ENCODE measurements at regions not wholly inside any gene's neighbourhood (a gene's known extent, or its start where the extent isn't known, plus 50 kb on each side); places are given as distances from the start of the nearest gene placed in this dataset.

DNA sequence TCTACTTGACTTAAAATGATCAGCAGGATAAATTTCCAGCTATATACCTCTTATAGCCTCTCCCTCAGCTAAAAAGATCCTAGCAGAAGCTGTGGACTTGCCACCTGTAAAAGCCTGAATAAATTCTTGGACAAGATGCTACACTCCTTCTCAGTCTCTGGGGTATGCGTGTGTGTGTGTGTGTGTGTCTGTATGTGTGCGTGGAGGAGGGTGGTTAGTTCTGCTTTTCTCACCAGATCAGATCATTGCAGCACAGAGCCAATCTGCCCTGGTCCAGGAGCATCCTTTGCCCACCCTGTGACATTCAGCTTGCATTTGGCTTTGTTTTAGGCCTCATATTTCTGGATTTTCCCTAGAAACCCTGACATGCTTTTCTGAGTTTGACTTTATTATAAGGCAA, 438.3 kb downstream of the RFC3 start:
- DNase-seq: no peak

DNA sequence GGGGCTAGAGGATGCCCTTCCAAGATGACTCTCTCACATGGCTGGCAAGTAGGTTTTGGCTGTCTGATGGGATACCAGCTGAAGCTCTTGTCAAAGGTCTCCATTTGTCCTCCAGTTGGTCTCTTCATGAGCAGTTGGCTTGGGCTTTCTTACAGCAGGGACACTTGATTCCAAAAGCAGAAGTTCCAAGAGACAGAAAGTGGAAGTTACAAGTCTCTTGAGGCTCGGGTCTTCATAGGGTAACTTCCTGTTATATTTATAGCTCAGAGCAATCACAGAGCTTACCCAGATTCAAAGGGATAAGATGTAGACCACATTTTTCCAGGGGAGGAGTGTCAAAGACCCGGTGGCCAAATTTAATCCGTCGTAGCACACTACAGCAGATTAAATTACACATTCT, 440.0 kb downstream of the RFC3 start:
- no peak for DNase-seq

DNA sequence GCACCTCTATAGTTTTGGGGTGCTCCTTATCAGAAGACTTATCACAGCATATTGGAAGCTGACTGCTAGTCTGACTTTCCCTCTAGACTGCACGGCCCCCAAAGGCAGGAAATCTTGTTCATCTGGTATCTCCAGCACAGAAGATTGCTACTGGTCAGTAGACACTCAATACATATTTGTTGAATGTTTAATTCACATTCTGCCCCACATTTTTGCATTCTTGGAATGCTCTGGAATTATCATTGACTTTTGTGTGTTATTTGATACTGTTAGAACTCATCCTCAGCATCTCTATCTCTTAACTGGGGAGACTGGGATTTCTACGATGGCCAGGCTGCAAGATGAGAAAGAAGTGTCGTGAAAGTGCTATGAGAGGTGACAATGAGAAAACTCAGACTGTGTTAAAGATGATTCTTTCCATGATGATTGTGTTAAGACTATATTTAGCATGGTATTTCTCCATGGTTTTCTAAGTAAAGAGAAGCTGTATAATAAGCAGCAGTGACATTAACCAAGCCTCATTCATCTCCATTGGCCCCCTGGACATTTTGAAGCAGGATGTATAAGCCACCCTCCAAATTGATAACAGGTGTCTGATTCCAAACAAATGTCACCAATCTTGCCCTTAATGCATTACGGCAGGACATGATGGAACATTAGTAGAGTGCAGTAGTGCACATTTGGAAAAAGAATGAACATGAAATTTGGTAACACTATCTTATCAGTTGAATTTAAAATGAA, 440.9 kb downstream of the RFC3 start:
- DNase-seq: no peak

DNA sequence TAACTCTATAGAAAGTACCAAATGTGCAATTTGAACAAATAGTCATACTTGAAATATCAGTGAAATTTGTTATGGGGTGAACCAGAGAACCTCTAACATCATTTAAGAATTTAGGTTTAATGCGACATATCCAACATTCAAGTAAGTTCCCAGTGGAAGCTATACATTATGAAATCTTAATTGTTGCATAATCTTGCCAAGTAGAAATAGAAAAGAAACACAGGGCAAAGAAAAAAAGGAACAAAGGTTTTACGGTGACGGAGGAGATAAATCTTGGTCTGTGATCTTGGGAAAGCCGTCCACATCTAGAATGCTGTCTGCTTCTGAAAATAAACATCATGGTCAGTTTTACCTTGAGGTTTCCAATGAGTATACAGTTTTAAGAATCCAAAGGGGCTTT, 445.7 kb downstream of the RFC3 start:
- no peak for DNase-seq

DNA sequence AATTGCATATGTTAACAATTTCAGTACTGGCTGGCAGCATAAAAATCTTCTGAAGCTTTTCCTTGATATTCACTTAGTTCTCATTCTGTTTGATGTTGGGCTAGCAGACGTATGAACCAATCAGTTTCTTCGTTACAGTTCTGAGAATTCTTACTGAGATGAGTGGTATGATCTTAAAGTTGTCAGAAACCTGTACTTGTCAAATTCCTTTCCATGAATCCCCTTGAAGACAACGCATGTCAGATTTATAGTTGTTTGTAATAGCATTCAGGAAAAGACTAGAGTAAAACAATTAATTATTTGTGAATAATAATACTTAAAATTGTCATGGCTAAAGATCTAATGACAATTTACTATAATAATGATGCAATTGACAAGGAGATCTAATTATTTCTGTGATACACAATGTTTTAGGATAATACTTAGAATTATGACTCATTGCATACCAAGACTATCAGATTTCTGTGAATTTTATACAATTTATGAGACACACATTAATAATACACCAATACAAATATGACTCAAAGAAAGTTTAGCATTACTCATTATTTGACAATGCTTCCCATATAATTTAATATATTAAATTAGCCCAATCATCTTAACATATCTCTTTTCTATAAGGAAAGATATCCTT, 447.2 kb downstream of the RFC3 start:
- DNase-seq: no peak

DNA sequence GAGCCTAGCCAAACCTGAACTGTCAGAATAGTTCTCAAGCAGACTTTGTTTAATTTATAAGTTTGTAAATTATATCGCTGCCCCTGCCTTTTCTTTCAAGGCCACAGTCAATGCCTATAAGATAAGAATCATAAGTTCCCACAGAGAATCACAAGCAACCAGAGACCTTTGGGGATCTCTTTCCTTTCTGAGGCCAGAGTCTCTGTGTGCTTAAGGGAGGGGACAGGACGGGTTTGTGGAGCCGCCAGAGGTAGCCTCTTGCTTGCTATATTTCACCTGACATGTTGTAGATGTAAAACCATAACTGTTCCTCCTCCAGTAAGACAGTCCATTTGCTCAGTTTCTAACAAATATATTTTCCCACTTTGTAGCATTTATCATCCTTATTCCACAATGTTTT, 458.8 kb downstream of the RFC3 start:
- DNase-seq: no peak

DNA sequence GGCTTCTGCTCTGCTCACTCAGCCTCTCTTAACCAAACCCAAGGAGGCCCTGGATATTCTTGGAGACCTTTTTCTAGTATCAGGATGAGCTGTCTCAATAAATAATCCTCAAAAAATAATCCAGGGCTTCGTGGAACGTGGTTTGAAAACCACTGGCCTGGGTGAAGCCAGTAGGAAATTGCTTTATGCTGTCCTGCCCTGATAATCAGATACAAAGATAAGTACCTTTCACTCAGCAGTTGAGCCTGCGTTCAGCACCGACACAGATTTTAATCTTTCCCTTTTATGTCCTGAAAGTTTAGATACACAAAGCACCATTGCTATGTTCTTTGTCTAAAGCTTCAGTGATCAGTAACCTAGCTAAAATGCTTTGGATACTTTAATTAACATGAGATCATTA, 460.0 kb downstream of the RFC3 start:
- no peak for DNase-seq

DNA sequence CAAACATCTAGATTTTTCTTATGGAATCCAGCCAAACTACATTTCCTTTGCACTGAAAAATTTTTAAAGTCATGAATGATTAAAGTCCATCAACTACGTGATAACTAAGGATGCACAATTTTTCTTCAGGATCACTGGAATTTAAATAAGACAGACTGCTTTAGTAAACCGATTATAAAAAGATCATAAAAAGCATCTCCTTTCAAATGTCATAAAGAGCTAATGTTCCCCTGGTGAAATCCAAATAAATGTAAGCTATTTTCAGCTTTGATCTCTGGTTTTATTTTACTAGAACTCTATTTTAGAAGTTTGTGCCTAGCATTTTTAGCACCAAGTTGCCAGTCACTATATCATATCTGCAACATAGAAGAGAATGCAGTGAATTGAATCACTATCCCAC, 460.8 kb downstream of the RFC3 start:
- DNase-seq: no peak

DNA sequence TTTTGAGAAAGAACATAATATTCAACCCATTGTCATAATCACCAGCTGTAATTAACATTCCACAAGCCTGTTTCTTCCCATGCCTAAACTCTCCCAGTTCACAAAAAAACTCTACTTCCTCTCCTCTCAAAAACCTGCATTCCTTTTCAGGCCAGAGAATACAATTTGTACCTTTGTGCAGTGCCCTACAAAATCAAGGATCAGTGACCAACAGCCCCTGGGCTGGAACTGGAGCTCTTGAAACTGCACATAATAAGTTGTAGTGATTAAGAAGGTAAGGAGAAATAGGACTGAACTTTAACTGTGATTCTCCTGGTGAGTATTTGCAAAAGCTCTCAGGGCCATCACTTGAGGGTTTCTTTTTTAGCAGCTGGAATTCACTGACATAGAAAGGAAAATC, 472.7 kb downstream of the RFC3 start:
- no peak for DNase-seq

DNA sequence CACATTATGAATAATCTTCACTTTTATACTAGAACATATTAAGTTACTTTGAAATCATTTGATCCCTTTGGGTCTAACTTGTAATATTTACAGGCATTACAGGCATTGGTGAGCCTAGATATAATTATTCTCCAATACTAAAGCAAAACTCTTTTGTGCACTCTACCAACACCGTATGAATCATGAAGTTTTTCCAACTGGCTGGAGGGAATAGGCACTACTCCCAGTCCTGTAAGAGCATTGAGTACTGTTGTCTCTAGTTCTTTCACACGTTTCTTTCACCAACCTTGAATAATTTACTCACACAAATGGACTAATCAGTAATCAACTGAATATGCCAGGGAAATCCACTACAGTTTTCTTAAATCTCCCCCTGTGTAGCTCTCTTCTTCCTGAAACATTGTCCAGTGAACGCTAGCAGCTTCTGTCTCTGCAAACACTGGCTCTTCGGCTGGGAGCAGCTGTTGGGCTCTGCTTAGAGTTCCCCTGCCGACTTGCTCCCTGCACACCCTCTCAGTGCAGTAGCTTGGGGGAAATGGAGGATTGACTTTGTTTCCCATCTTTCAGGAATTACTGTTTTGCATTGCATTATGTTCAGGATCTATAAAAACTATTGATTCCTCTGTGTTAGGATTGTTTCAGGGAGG, 476.7 kb downstream of the RFC3 start:
- DNase-seq: no peak

DNA sequence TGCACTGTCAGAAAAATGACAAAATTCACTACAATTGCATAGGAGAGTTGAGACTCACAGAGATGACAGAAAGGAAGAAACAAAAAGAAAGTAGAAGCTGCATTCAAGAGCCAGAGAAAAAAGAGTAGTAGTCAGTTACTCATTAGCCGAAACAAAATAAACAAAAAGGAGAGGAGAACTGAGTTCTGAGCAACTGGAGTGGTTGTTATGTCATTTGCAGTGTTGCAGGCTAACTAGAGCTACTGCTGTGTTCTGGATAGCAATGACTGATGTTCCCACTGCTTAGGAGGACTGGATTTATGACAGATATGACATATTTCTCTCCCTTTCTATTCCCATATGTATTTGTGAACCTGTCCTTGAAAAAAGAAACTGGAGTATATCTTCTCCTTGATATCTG, 482.6 kb downstream of the RFC3 start:
- DNase-seq: no peak

DNA sequence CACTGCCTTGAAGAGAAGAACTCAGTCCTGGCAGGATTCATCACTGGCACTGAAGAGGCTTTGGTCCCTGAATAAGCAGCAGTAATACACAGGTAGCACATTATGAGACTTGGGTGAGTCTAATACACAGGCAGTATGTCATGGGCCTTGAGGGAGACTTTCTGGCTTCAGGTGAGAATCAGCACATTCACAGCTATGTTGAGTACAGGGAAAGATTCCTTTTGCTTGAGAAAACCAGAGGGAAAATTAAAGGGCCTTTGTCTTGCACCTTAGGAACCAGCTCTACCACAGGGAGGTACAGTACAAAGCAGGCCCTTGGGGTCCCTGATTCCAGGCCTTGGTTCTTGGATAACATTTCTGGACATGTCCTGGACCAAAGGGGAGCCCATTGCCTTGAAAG, 484.6 kb downstream of the RFC3 start:
- DNase-seq: no peak

DNA sequence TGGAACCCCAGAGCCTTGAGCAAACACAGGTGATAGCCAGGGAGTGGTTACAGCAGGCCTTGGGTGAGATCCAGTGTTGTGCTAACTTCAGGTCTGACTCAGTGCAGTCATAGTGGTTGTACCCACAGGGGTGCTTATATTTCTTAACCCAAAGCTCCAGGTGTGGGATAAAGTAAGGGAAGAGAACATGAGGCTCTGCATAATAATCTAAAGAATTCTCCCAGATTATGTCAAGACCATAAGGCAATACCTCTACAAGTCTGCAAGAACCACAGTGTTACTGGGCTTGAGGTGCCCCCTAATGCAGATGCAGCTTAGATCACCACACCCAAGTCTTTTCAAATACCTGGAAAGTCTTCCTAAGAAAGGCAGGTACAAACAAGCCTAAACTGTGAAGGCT, 485.4 kb downstream of the RFC3 start:
- no peak for DNase-seq

DNA sequence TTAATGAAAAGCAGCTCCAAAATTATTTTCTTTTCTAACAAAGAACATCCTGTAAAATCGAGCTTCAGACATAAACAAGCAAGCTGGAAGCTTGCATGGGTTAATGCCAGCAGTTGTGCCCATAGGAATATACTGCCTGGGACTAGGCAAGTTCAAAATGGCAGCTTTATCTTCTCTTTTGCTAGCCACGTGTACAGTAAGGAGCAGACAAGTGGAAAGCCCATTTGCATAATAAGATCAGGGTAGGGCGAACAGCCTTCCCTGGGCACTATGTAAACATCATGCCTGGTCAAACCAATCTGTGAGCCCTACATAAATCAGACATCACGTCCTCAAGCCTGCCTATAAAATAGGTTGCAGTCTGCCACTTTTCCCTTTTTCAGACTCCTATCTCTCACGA, 489.7 kb downstream of the RFC3 start:
- no peak for DNase-seq

DNA sequence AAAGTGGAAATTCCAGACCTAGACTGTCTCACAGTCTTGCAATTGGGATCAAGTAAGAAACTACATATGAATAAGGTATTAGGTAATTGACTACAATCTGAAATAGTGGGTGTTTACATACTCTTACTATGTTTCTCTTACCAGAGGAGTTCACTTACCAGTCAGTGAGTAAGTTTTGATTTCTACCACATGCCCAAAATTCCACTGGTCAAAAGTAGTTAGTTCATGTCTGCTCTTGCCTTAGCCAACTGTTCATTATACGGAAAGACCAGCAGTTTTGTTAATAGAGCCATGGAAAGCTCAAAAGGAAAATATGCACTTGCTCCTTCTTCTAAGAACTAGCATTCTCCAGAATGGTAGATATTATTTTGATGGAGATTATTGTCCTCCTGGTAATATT, 490.8 kb downstream of the RFC3 start:
- DNase-seq: no peak

DNA sequence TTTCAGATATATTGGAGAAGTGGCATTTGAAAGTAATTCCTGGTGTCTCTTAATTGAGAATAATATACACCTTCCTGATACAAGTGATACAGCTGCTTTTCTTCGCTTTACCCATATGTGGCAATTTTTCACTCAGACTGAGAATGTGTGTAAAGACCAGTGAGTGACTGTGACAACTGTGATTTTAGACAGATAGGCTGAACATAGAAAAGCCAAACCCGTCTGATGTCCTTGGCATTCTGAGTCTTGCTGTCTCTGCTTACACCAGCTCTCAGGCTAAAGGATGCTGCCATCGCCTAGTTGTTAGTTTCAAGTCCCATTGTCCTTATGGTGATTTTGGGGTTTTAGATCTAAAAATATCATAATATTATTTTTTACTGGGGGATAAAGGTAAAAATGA, 492.6 kb downstream of the RFC3 start:
- no peak for DNase-seq

DNA sequence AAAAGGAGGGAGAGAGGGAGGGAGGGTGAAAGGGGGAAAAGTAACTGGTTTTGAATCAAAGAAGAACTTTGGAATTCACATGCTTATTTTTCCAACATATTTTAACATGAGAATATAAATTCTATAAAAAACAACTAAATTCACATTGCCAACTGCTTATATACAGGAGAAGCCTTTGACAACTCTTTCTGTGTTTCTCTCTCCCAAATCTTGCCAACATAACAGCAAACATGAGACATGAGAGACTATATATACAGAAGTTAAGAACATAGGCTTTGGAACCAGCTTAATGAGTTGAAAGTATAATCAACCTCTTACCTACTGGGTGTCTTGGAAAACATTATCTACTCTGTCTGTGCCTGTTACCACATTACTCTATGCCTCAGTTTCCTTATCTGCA, 493.3 kb downstream of the RFC3 start:
- DNase-seq: no peak

DNA sequence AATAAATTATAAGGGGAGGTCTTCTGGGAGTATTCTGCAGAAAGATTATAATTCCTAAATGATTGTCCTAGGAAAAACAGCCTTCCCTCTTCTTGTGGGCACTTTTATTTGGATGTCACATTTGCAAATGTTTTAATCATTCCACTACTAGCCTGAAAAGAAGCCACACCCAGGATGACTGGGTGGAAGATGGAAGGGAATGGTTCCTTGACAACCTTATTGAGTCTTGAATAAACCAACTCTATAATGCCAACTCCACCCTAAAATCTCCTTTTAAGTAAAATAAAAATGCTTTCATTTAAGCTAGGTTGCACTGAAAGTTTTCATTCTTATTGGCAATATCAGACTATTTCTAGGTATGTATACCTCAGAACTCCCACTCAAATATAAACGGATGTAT, 494.6 kb downstream of the RFC3 start:
- DNase-seq: no peak

DNA sequence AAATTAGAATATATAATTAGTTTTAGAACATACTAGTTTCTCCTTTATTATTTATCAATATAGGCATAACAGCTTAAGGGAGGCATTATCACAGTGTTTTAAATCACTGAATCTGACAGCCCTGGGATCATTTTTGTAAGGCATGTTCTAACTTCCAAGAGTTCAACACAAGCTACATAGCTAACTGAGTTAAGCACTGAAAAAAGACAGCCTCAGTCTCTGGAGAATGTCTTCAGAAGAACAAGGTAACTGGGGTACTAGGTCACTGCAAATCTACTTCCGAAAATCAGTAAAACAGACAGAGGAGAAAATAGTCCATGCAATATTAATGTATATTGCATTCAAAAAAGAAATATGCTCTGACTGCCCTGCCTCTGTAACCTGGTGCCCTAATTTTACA, 502.1 kb downstream of the RFC3 start:
- DNase-seq: no peak

DNA sequence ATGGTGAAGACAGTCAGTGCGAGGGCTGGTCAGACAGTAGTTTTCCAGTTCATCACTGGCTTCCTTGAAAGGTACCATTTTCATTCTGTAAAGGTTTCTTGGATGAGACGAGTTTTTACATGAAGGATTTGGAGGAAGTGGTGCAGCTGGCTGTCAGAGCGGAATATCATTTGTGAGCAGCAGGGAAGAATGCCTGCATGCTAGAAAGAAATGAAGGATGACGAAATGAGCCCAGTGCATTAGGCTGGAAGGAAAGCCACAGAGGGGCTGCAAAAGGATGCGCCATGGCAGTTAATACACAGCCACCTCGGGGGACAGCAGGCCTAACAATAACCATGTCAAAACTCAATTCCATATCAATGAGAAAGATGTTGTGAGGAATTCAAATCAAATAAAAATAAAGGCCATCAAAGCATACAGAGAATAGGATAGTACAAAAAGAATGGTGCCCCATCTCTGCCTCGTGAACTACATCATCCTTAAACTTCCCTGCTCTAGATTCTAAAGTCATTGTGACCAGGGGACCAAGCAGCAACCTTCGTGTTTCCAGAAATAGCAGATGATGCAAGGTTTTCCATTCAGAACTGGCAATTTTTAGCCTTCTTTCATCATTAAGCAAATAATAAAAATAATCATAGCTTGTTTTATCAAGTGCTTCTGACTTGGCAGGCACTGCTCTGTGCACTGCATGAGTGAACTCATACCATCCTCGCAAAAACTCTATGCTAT, 504.2 kb downstream of the RFC3 start:
- DNase-seq: no peak

DNA sequence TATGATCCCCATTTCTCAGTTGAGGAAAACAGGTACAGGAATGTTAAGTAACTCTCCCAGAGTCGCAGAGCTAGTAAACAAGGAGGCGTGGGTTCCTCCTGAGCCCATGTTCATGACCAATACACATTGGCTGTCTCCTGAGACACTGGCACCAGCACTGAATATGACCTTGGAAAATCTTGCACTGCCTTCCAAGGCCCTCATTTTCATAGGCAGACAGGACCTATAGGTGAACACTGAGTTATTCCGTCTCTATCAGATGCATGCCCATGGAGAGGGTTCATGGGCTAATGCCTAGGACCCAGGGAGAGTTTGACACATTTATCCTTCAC, 504.8 kb downstream of the RFC3 start:
- no peak for DNase-seq

DNA sequence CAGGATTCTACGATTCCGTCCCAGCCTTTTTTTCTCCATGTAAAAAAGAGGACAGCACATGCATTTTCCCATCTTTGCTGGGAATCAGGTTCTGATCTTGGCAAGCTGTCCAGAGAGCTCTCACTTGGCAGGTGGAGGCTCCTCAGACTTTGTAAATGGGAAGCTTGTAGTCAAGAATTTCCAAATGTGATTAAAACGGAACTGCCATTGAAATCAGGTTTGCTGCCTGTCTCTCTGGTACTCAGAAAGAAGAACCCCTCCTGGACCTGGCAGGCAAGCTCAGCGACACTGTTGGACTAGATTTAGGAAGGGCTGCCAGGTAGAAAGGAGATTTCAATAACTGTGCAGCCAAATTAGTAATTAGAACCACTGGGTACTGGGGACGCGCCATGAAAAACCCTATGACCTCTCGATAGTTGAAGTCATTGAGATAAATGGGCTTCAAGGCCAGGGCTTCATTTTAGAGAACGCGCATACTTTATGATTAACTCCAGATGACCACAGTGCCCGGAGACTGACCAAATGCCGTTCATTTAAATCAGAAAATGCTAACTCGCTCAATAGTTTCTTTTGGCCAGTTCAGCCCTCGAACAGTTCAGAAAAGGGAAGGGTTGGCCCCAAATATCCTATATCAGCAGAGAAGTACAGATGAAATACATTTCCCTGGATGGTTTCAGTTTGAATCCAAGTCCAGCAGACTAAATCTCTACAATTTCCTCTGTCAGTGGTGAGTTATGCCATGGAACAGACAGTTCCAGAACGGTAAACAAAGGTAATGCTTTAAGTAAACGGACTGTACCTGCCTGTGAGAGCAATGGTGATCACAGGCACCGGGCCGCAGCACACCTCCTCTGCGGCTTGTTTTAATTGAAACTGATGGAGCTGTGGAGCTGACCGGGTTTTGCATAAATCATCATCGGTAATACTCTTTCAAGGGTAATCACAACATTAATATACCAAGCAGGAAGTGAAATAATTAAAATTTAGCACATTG, 517.4 kb downstream of the RFC3 start:
- DNase-seq: no peak

DNA sequence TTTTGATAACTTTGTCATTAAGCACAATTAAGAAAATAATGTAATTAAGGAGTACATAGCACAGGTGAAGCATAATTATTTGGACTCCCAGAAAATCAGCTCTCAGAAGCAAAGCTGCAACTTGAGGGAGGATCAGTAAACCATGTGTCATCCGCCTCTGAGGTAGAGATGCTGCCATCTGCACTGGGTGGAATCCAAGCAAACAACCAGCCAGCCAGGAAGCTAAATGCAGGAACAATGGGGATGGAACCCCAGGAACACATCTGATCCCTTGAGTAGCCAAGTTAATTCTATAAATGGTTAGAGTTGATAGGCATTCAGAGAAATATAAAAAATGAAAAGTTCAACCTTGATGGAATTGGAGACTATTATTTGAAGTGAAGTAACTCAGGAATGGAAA, 520.2 kb downstream of the RFC3 start:
- DNase-seq: no peak
